HEK293 (cell line): ENCODE measurements at regions not wholly inside any gene's neighbourhood (a gene's known extent, or its start where the extent isn't known, plus 50 kb on each side); places are given as distances from the start of the nearest gene placed in this dataset.
"Not testable (repeated sequence)": the region's sequence is repeated elsewhere in the genome, so short reads cannot be mapped to it uniquely, and the experiment has no call there.

Experiments used
- CTCF ChIA-PET: fragments of 350-600 bp; formaldehyde crosslinking; extraction: SDS; loops from one replicate; lab custom pipeline; 2021; ENCODE audit warnings: antibody characterized with exemption; lab: Yijun Ruan, JAX
- POLR2A ChIA-PET: fragments of 300-600 bp; formaldehyde crosslinking; extraction: SDS; loops from one replicate; lab custom pipeline; 2020; ENCODE audit warnings: antibody characterized with exemption, inconsistent platforms; lab: Yijun Ruan, JAX
- H3K27ac ChIP-seq: fragments of 200-500 bp; sonication (Bioruptor generic); 2 replicates; pipeline ENCODE4 v1.5.1; 2014; ENCODE audit warnings: low read depth, low read length, control low read depth, inconsistent platforms; ENCODE audit errors: extremely low read depth
- H3K36me3 ChIP-seq, 2 experiments: fragments of 200-500 bp in 1 of 2; sonication (Bioruptor generic) in 1 of 2; 1 replicate in 1 of 2; 2 replicates in 1 of 2; pipeline ENCODE4 v1.5.1; 2014 to 2017; ENCODE audit warnings: inconsistent platforms in 2 of 2, low read length in 2 of 2; ENCODE audit not compliant: control insufficient read depth in 2 of 2, insufficient read depth in 1 of 2
- H3K4me1 ChIP-seq: fragments of 200-500 bp; sonication (Bioruptor generic); 2 replicates; pipeline ENCODE4 v1.5.1; 2014; ENCODE audit warnings: mild to moderate bottlenecking, low read length, inconsistent platforms; ENCODE audit not compliant: control insufficient read depth, insufficient read depth
- H3K4me3 ChIP-seq: 2 replicates; pipeline ENCODE4 v1.5.1; 2011; ENCODE audit warnings: low read depth, mild to moderate bottlenecking, control low read depth, low read length, moderate library complexity
- H3K9me3 ChIP-seq: fragments of 200-500 bp; sonication (Bioruptor generic); 2 replicates; pipeline ENCODE4 v1.5.1; 2014; ENCODE audit warnings: low read depth, low read length, inconsistent platforms; ENCODE audit not compliant: control insufficient read depth, insufficient read depth
- EGR2 ChIP-seq: fragments of 450-650 bp; formaldehyde crosslinking; IDR thresholded peaks from 2 replicates; pipeline ENCODE4 v1.5.1; 2016; ENCODE audit warnings: low read depth, missing biosample characterization, missing genetic modification characterization
- MEIS1 ChIP-seq: sonication (generic); formaldehyde crosslinking; IDR thresholded peaks from 2 replicates; pipeline ENCODE4 v1.8.1; 2022; ENCODE audit warnings: missing genetic modification reagents, mild to moderate bottlenecking, borderline replicate concordance
- MZF1 ChIP-seq: fragments of 450-650 bp; formaldehyde crosslinking; IDR thresholded peaks from 2 replicates; pipeline ENCODE4 v1.5.1; 2017; ENCODE audit warnings: missing biosample characterization, missing genetic modification characterization, borderline replicate concordance
- RBAK ChIP-seq: fragments of 450-650 bp; formaldehyde crosslinking; IDR thresholded peaks from 2 replicates; pipeline ENCODE4 v1.5.1; 2016; ENCODE audit warnings: missing biosample characterization, missing genetic modification characterization
- ZBTB1 ChIP-seq: fragments of 450-650 bp; formaldehyde crosslinking; IDR thresholded peaks from 2 replicates; pipeline ENCODE4 v1.5.1; 2016; ENCODE audit warnings: missing biosample characterization, missing genetic modification characterization
- ZBTB21 ChIP-seq: fragments of 450-650 bp; formaldehyde crosslinking; IDR thresholded peaks from 2 replicates; pipeline ENCODE4 v1.5.1; 2017; ENCODE audit warnings: missing biosample characterization, missing genetic modification characterization
- ZIC2 ChIP-seq: fragments of 450-650 bp; formaldehyde crosslinking; IDR thresholded peaks from 2 replicates; pipeline ENCODE4 v1.5.1; 2016; ENCODE audit warnings: missing biosample characterization, missing genetic modification characterization
- ZNF155 ChIP-seq: fragments of 450-650 bp; formaldehyde crosslinking; IDR thresholded peaks from 2 replicates; pipeline ENCODE4 v1.5.1; 2016; ENCODE audit warnings: missing biosample characterization, missing genetic modification characterization
- ZNF174 ChIP-seq: fragments of 450-650 bp; formaldehyde crosslinking; IDR thresholded peaks from 2 replicates; pipeline ENCODE4 v1.5.0; 2017; ENCODE audit warnings: missing biosample characterization, mild to moderate bottlenecking, missing genetic modification characterization
- ZNF175 ChIP-seq: fragments of 450-650 bp; formaldehyde crosslinking; IDR thresholded peaks from 2 replicates; pipeline ENCODE4 v1.5.1; 2016; ENCODE audit warnings: missing biosample characterization, missing genetic modification characterization
- ZNF510 ChIP-seq: fragments of 450-650 bp; formaldehyde crosslinking; IDR thresholded peaks from 2 replicates; pipeline ENCODE4 v1.5.1; 2018; ENCODE audit warnings: mild to moderate bottlenecking, missing genetic modification characterization, missing biosample characterization; ENCODE audit not compliant: insufficient replicate concordance
- ZNF658 ChIP-seq: fragments of 450-650 bp; formaldehyde crosslinking; IDR thresholded peaks from 2 replicates; pipeline ENCODE4; 2016; ENCODE audit warnings: missing biosample characterization, missing genetic modification characterization
- TF ChIP-seq, protein P1 (sequence below): fragments of 450-650 bp; formaldehyde crosslinking; IDR thresholded peaks from 2 replicates; pipeline ENCODE4 v1.5.1; 2016; ENCODE audit warnings: missing biosample characterization, missing genetic modification characterization
- TF ChIP-seq, protein P2 (sequence below): fragments of 450-650 bp; formaldehyde crosslinking; optimal IDR thresholded peaks from 2 replicates; pipeline ENCODE3; 2016; ENCODE audit warnings: missing biosample characterization, mild to moderate bottlenecking, missing genetic modification characterization
- TF ChIP-seq, protein P3 (sequence below): fragments of 450-650 bp; formaldehyde crosslinking; IDR thresholded peaks from 2 replicates; pipeline ENCODE4 v1.5.1; 2016; ENCODE audit warnings: missing biosample characterization, missing genetic modification characterization
- TF ChIP-seq, protein P4 (sequence below): fragments of 450-650 bp; formaldehyde crosslinking; IDR thresholded peaks from 2 replicates; pipeline ENCODE4 v1.5.1; 2016; ENCODE audit warnings: missing biosample characterization, missing genetic modification characterization, borderline replicate concordance
- TF ChIP-seq, protein P5 (sequence below): fragments of 450-650 bp; formaldehyde crosslinking; IDR thresholded peaks from 2 replicates; pipeline ENCODE4 v1.5.1; 2016; ENCODE audit warnings: missing biosample characterization, missing genetic modification characterization

DNA sequence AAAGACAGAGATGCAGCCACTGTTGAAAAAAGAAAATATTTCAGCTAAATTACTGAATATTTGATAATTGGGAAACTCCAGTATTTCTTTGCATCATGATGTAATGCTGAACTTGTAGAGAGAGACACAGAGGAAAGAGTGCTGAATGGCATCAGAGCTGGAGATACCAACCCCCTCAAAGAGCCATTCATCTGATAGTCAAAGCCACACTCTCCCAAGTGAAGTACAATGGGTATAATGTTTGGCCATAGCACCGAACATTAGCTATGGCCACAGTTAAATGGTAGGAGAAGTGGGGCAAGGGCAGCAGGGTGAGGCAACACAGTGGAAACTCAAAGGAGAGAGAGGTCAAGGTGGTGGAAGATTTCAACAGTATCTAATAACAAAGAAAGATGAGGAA is 107.5 kb upstream of the TNFSF4 start:
- no peaks in the 10 kb centered on the region for H3K36me3 ChIP-seq
- no peaks in the 10 kb centered on the region for H3K4me1 ChIP-seq
- POLR2A ChIA-PET = no interaction called here
- H3K27ac ChIP-seq = no peak overlapping the region
- no peak for TF ChIP-seq ZBTB1 (tag by site-specific recombination)
- TF ChIP-seq MZF1 (tag by site-specific recombination) = no peak
- no peak for TF ChIP-seq ZNF510 (tag by site-specific recombination)
- TF ChIP-seq ZNF174 (tag by site-specific recombination) = no peak
- TF ChIP-seq, protein P1, sequence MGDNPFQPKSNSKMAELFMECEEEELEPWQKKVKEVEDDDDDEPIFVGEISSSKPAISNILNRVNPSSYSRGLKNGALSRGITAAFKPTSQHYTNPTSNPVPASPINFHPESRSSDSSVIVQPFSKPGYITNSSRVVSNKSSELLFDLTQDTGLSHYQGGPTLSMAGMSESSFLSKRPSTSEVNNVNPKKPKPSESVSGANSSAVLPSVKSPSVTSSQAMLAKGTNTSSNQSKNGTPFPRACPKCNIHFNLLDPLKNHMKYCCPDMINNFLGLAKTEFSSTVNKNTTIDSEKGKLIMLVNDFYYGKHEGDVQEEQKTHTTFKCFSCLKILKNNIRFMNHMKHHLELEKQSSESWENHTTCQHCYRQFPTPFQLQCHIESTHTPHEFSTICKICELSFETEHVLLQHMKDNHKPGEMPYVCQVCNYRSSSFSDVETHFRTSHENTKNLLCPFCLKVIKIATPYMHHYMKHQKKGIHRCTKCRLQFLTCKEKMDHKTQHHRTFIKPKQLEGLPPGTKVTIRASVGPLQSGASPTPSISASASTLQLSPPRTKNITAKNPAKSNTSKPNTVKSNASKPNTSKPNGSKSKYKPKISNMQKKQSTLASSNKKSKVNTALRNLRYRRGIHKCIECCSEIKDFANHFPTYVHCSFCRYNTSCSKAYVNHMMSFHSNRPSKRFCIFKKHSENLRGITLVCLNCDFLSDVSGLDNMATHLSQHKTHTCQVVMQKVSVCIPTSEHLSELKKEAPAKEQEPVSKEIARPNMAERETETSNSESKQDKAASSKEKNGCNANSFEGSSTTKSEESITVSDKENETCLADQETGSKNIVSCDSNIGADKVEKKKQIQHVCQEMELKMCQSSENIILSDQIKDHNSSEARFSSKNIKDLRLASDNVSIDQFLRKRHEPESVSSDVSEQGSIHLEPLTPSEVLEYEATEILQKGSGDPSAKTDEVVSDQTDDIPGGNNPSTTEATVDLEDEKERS (tag by site-specific recombination) = no peak
- no peak for TF ChIP-seq EGR2
- TF ChIP-seq, protein P2, sequence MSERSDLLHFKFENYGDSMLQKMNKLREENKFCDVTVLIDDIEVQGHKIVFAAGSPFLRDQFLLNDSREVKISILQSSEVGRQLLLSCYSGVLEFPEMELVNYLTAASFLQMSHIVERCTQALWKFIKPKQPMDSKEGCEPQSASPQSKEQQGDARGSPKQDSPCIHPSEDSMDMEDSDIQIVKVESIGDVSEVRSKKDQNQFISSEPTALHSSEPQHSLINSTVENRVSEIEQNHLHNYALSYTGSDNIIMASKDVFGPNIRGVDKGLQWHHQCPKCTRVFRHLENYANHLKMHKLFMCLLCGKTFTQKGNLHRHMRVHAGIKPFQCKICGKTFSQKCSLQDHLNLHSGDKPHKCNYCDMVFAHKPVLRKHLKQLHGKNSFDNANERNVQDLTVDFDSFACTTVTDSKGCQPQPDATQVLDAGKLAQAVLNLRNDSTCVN (tag by site-specific recombination) = no peak
- no peak for TF ChIP-seq MEIS1 (CRISPR knock-in tag)
- no peak for TF ChIP-seq RBAK (tag by site-specific recombination)
- TF ChIP-seq ZNF155 (tag by site-specific recombination) = no peak
- TF ChIP-seq, protein P3, sequence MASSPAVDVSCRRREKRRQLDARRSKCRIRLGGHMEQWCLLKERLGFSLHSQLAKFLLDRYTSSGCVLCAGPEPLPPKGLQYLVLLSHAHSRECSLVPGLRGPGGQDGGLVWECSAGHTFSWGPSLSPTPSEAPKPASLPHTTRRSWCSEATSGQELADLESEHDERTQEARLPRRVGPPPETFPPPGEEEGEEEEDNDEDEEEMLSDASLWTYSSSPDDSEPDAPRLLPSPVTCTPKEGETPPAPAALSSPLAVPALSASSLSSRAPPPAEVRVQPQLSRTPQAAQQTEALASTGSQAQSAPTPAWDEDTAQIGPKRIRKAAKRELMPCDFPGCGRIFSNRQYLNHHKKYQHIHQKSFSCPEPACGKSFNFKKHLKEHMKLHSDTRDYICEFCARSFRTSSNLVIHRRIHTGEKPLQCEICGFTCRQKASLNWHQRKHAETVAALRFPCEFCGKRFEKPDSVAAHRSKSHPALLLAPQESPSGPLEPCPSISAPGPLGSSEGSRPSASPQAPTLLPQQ = no peak
- no peak for TF ChIP-seq ZNF658
- CTCF ChIA-PET = interaction anchor here (0.6 to 0.7 kb wide), 2 partner anchors 43 to 52 kb away, joined by 3 to 4 read pairs; no protein-coding TSS in a partner anchor
- no peaks in the 10 kb centered on the region for H3K9me3 ChIP-seq
- H3K4me3 ChIP-seq = no peak overlapping the region

DNA sequence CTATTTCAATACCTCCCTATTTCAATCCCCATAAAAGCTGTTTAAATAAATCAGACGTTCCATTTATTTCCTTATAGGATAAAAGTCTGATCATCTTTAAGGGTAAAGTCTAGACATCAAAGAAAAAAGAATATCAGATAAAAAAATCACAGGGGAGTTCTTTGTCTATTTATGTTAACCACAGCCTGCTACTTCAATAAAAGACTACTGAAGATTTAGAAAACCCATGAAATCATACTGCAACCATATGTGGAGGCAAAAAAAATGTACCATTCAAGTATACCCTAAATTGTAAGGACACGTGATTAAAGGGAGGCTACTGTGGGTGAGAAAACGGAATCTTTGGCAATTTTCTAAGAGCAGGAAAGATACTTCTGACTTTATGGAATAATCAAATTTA is 108.2 kb upstream of the TNFSF4 start:
- CTCF ChIA-PET = interaction anchor here (0.6 kb wide), 1 partner anchor 52 kb away, joined by 3 read pairs; no protein-coding TSS in a partner anchor
- Histone ChIP-seq H3K4me1 (no peaks in the 10 kb centered on the region), H3K27ac (no peak overlapping the region), H3K9me3 (no peaks in the 10 kb centered on the region), H3K36me3 (no peaks in the 10 kb centered on the region), H3K4me3 (no peak overlapping the region)
- TF ChIP-seq ZNF175 = no peak
- POLR2A ChIA-PET = no interaction called here

DNA sequence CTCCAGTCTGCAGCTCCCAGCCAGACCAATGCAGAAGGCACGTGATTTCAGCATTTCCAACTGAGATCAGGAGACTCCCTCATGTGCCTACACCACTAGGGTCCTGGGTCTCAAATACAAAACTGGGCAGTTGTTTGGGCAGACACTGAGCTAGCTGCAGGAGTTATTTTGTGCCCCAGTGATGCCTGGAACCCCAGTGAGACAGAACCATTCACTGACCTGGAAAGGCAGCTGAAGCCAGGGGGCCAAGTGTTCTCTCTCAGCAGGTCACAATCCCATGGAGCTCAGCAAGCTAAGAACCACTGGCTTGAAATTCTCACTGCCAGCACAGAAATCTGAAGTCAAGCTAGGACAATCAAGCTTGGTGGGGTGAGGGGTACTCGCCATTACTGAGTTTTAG is 111.7 kb upstream of the TNFSF4 start:
- Histone ChIP-seq H3K27ac (no peak overlapping the region), H3K9me3 (no peaks in the 10 kb centered on the region), H3K4me3 (no peak overlapping the region), H3K36me3 (no peaks in the 10 kb centered on the region), H3K4me1 (no peaks in the 10 kb centered on the region)
- TF ChIP-seq, protein P4, sequence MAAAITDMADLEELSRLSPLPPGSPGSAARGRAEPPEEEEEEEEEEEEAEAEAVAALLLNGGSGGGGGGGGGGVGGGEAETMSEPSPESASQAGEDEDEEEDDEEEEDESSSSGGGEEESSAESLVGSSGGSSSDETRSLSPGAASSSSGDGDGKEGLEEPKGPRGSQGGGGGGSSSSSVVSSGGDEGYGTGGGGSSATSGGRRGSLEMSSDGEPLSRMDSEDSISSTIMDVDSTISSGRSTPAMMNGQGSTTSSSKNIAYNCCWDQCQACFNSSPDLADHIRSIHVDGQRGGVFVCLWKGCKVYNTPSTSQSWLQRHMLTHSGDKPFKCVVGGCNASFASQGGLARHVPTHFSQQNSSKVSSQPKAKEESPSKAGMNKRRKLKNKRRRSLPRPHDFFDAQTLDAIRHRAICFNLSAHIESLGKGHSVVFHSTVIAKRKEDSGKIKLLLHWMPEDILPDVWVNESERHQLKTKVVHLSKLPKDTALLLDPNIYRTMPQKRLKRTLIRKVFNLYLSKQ (tag by site-specific recombination) = no peak
- TF ChIP-seq, protein P5, sequence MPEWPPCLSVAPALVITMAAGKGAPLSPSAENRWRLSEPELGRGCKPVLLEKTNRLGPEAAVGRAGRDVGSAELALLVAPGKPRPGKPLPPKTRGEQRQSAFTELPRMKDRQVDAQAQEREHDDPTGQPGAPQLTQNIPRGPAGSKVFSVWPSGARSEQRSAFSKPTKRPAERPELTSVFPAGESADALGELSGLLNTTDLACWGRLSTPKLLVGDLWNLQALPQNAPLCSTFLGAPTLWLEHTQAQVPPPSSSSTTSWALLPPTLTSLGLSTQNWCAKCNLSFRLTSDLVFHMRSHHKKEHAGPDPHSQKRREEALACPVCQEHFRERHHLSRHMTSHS (tag by site-specific recombination) = no peak
- no peak for TF ChIP-seq ZBTB21 (tag by site-specific recombination)
- peak; percentile 52 for TF ChIP-seq ZIC2
- ChIA-PET CTCF (interaction anchor here (0.6 kb wide), 1 partner anchor 9 kb away, joined by 3 read pairs; no protein-coding TSS in a partner anchor), POLR2A (no interaction called here)

DNA sequence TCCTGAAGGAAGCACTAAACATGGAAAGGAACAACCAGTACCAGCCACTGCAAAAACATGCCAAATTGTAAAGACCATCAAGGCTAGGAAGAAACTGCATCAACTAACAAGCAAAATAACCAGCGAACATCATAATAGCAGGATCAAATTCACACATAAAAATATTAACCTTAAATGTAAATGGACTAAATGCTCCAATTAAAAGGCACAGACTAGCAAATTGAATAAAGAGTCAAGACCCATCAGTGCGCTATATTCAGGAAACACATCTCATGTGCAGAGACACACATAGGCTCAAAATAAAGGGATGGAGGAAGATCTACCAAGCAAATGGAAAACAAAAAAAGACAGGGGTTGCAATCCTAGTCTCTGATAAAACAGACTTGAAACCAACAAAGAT is 117.2 kb upstream of the TNFSF4 start:
- POLR2A ChIA-PET, H3K9me3 ChIP-seq, H3K36me3 ChIP-seq, H3K4me1 ChIP-seq, H3K4me3 ChIP-seq, CTCF ChIA-PET, H3K27ac ChIP-seq: not testable (repeated sequence)

DNA sequence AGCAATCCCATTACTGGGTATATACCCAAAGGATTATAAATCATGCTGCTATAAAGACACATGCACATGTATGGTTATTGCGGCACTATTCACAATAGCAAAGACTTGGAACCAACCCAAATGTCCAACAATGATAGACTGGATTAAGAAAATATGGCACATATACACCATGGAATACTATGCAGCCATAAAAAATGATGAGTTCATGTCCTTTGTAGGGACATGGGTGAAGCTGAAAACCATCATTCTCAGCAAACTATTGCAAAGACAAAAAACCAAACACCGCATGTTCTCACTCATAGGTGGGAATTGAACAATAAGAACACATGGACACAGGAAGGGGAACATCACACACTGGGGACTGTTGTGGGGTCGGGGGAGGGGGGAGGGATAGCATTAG is 120.9 kb upstream of the TNFSF4 start:
- H3K4me1 ChIP-seq, CTCF ChIA-PET, H3K36me3 ChIP-seq, POLR2A ChIA-PET, H3K4me3 ChIP-seq, H3K9me3 ChIP-seq, H3K27ac ChIP-seq: not testable (repeated sequence)
